Ovary (tissue), 3 donors: ENCODE measurements at regions not wholly inside any gene's neighbourhood (a gene's known extent, or its start where the extent isn't known, plus 50 kb on each side); places are given as distances from the start of the nearest gene placed in this dataset.

Source experiments
- CTCF ChIP-seq, 3 donors: fragments of 450-650 bp in 2 of 3; fragments of 200-600 bp in 1 of 3; IDR thresholded peaks; one replicate each; pipeline versions ENCODE4 v1.5.1 to v1.8.0; 2016 to 2022; ENCODE audit warnings: antibody characterized with exemption in 3 of 3, mild to moderate bottlenecking in 1 of 3
- EP300 ChIP-seq: sonication (generic); formaldehyde crosslinking; IDR thresholded peaks from one replicate; pipeline ENCODE4 v1.6.1; 2017; ENCODE audit warnings: antibody characterized with exemption
- donor health status: DM: no; HTN: no; CAD: no.

GRCh38 chr15:95457520-95457919 lies 873.0 kb upstream of the NR2F2 start:
- no peak for TF ChIP-seq CTCF (IDR thresholded peaks at IDR 0.05)
- no peak for TF ChIP-seq EP300
